ENCODE measurements at regions not wholly inside any gene's neighbourhood (a gene's known extent, or its start where the extent isn't known, plus 50 kb on each side); places are given as distances from the start of the nearest gene placed in this dataset.
A peak's percentile ranks its signal among the peaks of the same experiment; 100 is the strongest.

DNA sequence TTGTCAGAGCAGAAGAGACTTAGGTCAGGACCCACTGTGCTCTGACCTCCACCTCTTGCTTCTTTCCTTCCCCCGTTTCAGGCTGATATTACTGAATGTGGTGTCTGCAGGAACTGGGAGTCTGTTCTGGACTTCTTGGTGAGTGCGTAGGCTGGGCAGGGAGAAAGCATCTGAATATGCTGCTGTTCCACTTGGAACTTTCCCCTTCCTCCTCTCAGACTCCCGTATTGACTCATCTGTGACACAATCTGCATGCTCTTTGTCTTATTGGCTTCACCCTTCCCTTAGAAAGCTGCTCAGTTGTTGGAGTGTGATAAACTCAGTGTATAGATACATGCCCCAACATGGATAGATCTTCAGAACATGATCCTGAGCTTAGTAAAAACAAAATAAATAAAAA, 137.6 kb upstream of the HABP2 start:
- no peak overlapping the region for H3K4me3 ChIP-seq
- H3K4me2 ChIP-seq (ENCODE audit: insufficient read depth, low read length) = no peak overlapping the region
- no peaks in the 10 kb centered on the region for H3K4me1 ChIP-seq (replicated peaks in 1 of 2; ENCODE audit: control insufficient read depth in 2 of 2, insufficient read depth in 2 of 2, low read length in 2 of 2)
- ATAC-seq = no peak
- in situ Hi-C loops (cut with MboI) = no loop called here
- intact Hi-C loops (cut with micrococcal nuclease) = no loop called here
- H3K27ac ChIP-seq (ENCODE audit: extremely low read depth, low read depth, low read length) = no peak overlapping the region
- no peaks in the 10 kb centered on the region for H3K27me3 ChIP-seq (ENCODE audit: control insufficient read depth in 2 of 2, insufficient read depth in 2 of 2, low read length in 2 of 2)
- H2AFZ ChIP-seq (ENCODE audit: low read depth, low read length) = no peak overlapping the region
- no peak for FAIRE-seq
- no peaks in the 10 kb centered on the region for H3K9me3 ChIP-seq (replicated peaks; ENCODE audit: control insufficient read depth, insufficient read depth, low read depth, low read length)
- ChIA-PET POLR2A (interaction anchor here (0.6 to 0.7 kb wide), 2 partner anchors 57 to 1794 kb away, joined by 3 read pairs; no protein-coding TSS in a partner anchor), CTCF (ENCODE audit: low intra/inter-chr PET ratio) (no interaction called here)
- TF ChIP-seq ZNF696 (CRISPR knock-in tag; conservative IDR thresholded peaks at IDR 0.05) = no peak
- no peak for TF ChIP-seq KAT7 (CRISPR knock-in tag; IDR thresholded peaks at IDR 0.05; ENCODE audit: borderline replicate concordance)
- no peak for TF ChIP-seq E2F3 (CRISPR knock-in tag; IDR thresholded peaks at IDR 0.05)
- no peak for TF ChIP-seq ELF2 (CRISPR knock-in tag; IDR thresholded peaks at IDR 0.05)
- H3K79me2 ChIP-seq (ENCODE audit: control insufficient read depth, insufficient read depth, low read length) = no peaks in the 10 kb centered on the region
- no peaks in the 10 kb centered on the region for H3K36me3 ChIP-seq (ENCODE audit: control insufficient read depth, insufficient read depth, low read length)
- no peaks in the 10 kb centered on the region for H3K9me1 ChIP-seq (ENCODE audit: control insufficient read depth, insufficient read depth, low read length)
- WGBS (ENCODE audit: insufficient coverage, low coverage, missing lambda C conversion rate) = 0% methylated on average over 3 of the region's 3 CpGs
- H4K20me1 ChIP-seq (replicated peaks; ENCODE audit: control insufficient read depth, insufficient read depth, low read length) = no peaks in the 10 kb centered on the region
- BruUV-seq (replicated peaks) = no TSS peak
- no peak overlapping the region for H3K9ac ChIP-seq (ENCODE audit: insufficient read depth in 1 of 2, low read depth in 2 of 2, low read length in 2 of 2)
- DNase-seq (ENCODE audit: extremely low read depth in 1 of 4, low spot score in 3 of 4) = no peak

DNA sequence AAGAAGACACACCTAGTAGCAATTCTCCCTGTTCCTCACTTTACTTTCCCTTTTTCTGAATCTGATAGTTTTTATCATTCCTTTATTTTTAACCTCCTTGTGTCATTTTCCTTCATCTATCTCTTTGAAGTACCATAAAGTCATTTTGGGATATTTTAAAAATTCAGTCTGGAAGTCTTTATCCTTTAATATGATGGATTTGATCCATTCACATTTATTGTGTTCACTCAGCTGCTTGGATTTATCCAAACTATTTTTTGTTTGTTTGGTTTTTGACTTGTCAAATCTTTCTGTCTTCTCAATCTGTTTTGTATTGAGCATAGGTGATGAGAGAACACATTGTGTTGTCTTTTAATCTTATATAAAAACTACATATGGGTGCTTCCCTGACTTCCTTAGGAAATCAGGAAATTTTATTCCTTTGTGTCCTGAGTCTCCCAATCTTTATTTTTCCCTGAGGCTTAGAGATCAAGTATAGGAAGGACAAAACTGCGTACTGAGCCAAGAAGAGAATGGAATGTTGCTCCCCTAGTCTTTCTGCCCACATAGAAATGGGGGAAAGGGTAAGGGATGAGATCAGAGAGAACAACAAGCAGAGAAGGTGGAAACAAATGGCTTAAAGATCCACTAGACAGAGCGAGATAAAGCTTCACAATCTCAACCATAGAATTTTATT, 132.7 kb upstream of the HABP2 start:
- in situ Hi-C loops (cut with MboI) = no loop called here
- BruUV-seq (replicated peaks) = no TSS peak
- H3K36me3 ChIP-seq (ENCODE audit: control insufficient read depth, insufficient read depth, low read length) = no peaks in the 10 kb centered on the region
- no peak for ATAC-seq
- H4K20me1 ChIP-seq (replicated peaks; ENCODE audit: control insufficient read depth, insufficient read depth, low read length) = no peaks in the 10 kb centered on the region
- H3K27me3 ChIP-seq (ENCODE audit: control insufficient read depth in 2 of 2, insufficient read depth in 2 of 2, low read length in 2 of 2) = no peaks in the 10 kb centered on the region
- intact Hi-C loops (cut with micrococcal nuclease) = no loop called here
- 0% methylated on average over 1 of the region's 2 CpGs for WGBS (ENCODE audit: insufficient coverage, low coverage, missing lambda C conversion rate)
- H3K9ac ChIP-seq (ENCODE audit: insufficient read depth in 1 of 2, low read depth in 2 of 2, low read length in 2 of 2) = no peak overlapping the region
- H3K9me1 ChIP-seq (ENCODE audit: control insufficient read depth, insufficient read depth, low read length) = no peaks in the 10 kb centered on the region
- FAIRE-seq = no peak
- no peak for DNase-seq (ENCODE audit: extremely low read depth in 1 of 4, low spot score in 3 of 4)
- H3K4me3 ChIP-seq = no peak overlapping the region
- no peaks in the 10 kb centered on the region for H3K79me2 ChIP-seq (ENCODE audit: control insufficient read depth, insufficient read depth, low read length)
- H3K4me1 ChIP-seq (replicated peaks in 1 of 2; ENCODE audit: control insufficient read depth in 2 of 2, insufficient read depth in 2 of 2, low read length in 2 of 2) = no peaks in the 10 kb centered on the region
- CTCF ChIA-PET (ENCODE audit: low intra/inter-chr PET ratio) = no interaction called here
- no peaks in the 10 kb centered on the region for H3K9me3 ChIP-seq (replicated peaks; ENCODE audit: control insufficient read depth, insufficient read depth, low read depth, low read length)
- H3K27ac ChIP-seq (ENCODE audit: extremely low read depth, low read depth, low read length) = no peak overlapping the region
- POLR2A ChIA-PET = no interaction called here
- no peak overlapping the region for H2AFZ ChIP-seq (ENCODE audit: low read depth, low read length)
- H3K4me2 ChIP-seq (ENCODE audit: insufficient read depth, low read length) = no peak overlapping the region
- TF ChIP-seq ZNF3 (CRISPR knock-in tag; IDR thresholded peaks at IDR 0.05) (no peak), ZNF507 (tag; conservative IDR thresholded peaks at IDR 0.05) (peak; percentile 82), EZH2 (IDR thresholded peaks at IDR 0.05; ENCODE audit: borderline replicate concordance, low read depth, low read length) (no peak), ZNF253 (CRISPR knock-in tag; conservative IDR thresholded peaks at IDR 0.05) (no peak), HDAC6 (IDR thresholded peaks at IDR 0.05; ENCODE audit: low read depth, low read length) (no peak), SMARCA4 (IDR thresholded peaks at IDR 0.05) (no peak)
- TF ChIP-seq, protein P1, sequence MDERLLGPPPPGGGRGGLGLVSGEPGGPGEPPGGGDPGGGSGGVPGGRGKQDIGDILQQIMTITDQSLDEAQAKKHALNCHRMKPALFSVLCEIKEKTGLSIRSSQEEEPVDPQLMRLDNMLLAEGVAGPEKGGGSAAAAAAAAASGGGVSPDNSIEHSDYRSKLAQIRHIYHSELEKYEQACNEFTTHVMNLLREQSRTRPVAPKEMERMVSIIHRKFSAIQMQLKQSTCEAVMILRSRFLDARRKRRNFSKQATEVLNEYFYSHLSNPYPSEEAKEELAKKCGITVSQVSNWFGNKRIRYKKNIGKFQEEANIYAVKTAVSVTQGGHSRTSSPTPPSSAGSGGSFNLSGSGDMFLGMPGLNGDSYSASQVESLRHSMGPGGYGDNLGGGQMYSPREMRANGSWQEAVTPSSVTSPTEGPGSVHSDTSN (CRISPR knock-in tag; IDR thresholded peaks at IDR 0.05; ENCODE audit: low read depth) = no peak
- TF ChIP-seq, protein P1 (tag; conservative IDR thresholded peaks at IDR 0.05; ENCODE audit: low read depth) = no peak
- TF ChIP-seq, protein P2, sequence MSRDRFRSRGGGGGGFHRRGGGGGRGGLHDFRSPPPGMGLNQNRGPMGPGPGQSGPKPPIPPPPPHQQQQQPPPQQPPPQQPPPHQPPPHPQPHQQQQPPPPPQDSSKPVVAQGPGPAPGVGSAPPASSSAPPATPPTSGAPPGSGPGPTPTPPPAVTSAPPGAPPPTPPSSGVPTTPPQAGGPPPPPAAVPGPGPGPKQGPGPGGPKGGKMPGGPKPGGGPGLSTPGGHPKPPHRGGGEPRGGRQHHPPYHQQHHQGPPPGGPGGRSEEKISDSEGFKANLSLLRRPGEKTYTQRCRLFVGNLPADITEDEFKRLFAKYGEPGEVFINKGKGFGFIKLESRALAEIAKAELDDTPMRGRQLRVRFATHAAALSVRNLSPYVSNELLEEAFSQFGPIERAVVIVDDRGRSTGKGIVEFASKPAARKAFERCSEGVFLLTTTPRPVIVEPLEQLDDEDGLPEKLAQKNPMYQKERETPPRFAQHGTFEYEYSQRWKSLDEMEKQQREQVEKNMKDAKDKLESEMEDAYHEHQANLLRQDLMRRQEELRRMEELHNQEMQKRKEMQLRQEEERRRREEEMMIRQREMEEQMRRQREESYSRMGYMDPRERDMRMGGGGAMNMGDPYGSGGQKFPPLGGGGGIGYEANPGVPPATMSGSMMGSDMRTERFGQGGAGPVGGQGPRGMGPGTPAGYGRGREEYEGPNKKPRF (IDR thresholded peaks at IDR 0.05; ENCODE audit: low read depth, low read length) = no peak

Data from K562 (cell line).